ENCODE measurements at regions not wholly inside any gene's neighbourhood (a gene's known extent, or its start where the extent isn't known, plus 50 kb on each side); places are given as distances from the start of the nearest gene placed in this dataset.

DNA sequence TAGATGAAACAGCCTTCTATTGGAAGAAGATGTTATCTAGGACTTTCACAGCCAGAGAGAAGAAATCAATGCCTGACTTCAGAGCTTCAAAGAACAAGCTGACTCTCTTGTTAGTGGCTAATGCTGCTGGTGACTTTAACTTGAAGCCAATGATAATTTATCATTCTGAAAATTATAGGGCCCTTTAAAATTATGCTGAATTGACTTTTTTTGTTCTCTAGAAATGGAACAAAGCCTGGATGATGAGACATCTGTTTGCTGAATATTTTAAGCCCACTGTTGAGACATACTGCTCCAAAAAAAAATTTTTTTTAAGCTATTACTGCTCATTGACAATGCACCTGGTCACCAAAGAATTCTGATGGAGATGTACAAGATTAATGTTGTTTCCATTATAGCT, 189.2 kb downstream of the MBL2 start:
- TF ChIP-seq, protein P1, sequence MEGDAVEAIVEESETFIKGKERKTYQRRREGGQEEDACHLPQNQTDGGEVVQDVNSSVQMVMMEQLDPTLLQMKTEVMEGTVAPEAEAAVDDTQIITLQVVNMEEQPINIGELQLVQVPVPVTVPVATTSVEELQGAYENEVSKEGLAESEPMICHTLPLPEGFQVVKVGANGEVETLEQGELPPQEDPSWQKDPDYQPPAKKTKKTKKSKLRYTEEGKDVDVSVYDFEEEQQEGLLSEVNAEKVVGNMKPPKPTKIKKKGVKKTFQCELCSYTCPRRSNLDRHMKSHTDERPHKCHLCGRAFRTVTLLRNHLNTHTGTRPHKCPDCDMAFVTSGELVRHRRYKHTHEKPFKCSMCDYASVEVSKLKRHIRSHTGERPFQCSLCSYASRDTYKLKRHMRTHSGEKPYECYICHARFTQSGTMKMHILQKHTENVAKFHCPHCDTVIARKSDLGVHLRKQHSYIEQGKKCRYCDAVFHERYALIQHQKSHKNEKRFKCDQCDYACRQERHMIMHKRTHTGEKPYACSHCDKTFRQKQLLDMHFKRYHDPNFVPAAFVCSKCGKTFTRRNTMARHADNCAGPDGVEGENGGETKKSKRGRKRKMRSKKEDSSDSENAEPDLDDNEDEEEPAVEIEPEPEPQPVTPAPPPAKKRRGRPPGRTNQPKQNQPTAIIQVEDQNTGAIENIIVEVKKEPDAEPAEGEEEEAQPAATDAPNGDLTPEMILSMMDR (conservative IDR thresholded peaks at IDR 0.05; ENCODE audit: low read depth, low read length) = no peak
- no peak for TF ChIP-seq EZH2phosphoT487 (IDR thresholded peaks at IDR 0.05; ENCODE audit: borderline replicate concordance, low read length)
